HCT116 (cell line): ENCODE measurements at regions not wholly inside any gene's neighbourhood (a gene's known extent, or its start where the extent isn't known, plus 50 kb on each side); places are given as distances from the start of the nearest gene placed in this dataset.

Experiments
- ATAC-seq: fragments of 200-7000 bp; cut with Tn5 transposase; 2 replicates; pipeline ENCODE4 v1.9.1; 2020; ENCODE audit warnings: mild to moderate bottlenecking, moderate library complexity
- BruUV-seq: library from RNA; stranded (reverse); fragments of 400-500 nt; replicated peaks from 2 replicates; lab custom pipeline; 2021; lab: Mats Ljungman, UMichigan
- CTCF ChIA-PET: fragments of 300-600 bp; sonication (Branson Sonifier 250); formaldehyde crosslinking; loops from one replicate; lab custom pipeline; 2021; ENCODE audit warnings: antibody characterized with exemption; lab: Charles Lee
- POLR2A ChIA-PET: fragments of 300-600, 350-600 bp; sonication (Branson Sonifier 250); formaldehyde crosslinking; loops from one replicate; lab custom pipeline; 2021; ENCODE audit warnings: antibody characterized with exemption; lab: Charles Lee
- RAD21 ChIA-PET, 2 experiments: fragments of 300-600 bp; sonication (Branson Sonifier 250); formaldehyde crosslinking; loops; one replicate each; lab custom pipeline; 2023; ENCODE audit warnings: low total read pairs in 2 of 2; ENCODE audit not compliant: uncharacterized antibody in 2 of 2, unreplicated experiment in 2 of 2, low non-redundant PET in 1 of 2; lab: Charles Lee
- DNase-seq: peaks from one replicate; pipeline ENCODE4 v3.0.0-alpha.2; 2010; ENCODE audit warnings: low read depth, low spot score
- H2AFZ ChIP-seq: fragments of 200-600 bp; shearing (Covaris generic), sonication (generic); 2 replicates; pipeline ENCODE4 v1.6.1; 2017; ENCODE audit warnings: low read depth, mixed run types, mixed read lengths, antibody characterized with exemption, low read length; ENCODE audit not compliant: poor library complexity, severe bottlenecking
- H3K27ac ChIP-seq: 2 replicates; pipeline ENCODE4 v1.5.1; 2012; ENCODE audit warnings: low read depth, low read length
- H3K27me3 ChIP-seq: fragments of 200-600 bp; sonication (generic); 2 replicates; pipeline ENCODE4 v1.6.1; 2016; ENCODE audit warnings: mixed run types, low read length, mixed read lengths; ENCODE audit not compliant: insufficient read depth
- H3K36me3 ChIP-seq, 2 experiments: fragments of 200-500 bp in 1 of 2; fragments of 200-600 bp in 1 of 2; sonication (Bioruptor generic) in 1 of 2; sonication (generic) in 1 of 2; 2 replicates each; pipeline versions ENCODE4 v1.5.1 to v1.6.1; 2014 to 2016; ENCODE audit warnings: low read length in 2 of 2, inconsistent platforms in 1 of 2, mixed read lengths in 1 of 2, mixed run types in 1 of 2; ENCODE audit not compliant: insufficient read depth in 2 of 2, control insufficient read depth in 1 of 2
- H3K4me1 ChIP-seq, 2 experiments: fragments of 200-600 bp in 1 of 2; sonication (generic) in 1 of 2; 2 replicates each; pipeline versions ENCODE4 v1.5.1 to v1.6.1; 2012 to 2017; ENCODE audit warnings: low read length in 2 of 2, inconsistent platforms in 1 of 2, mild to moderate bottlenecking in 1 of 2, mixed read lengths in 1 of 2, mixed run types in 1 of 2, moderate library complexity in 1 of 2; ENCODE audit not compliant: insufficient read depth in 2 of 2, control insufficient read depth in 1 of 2
- H3K4me2 ChIP-seq: fragments of 200-600 bp; sonication (generic); 2 replicates; pipeline ENCODE4 v1.6.1; 2017; ENCODE audit warnings: mixed run types, low read length, mixed read lengths
- H3K4me3 ChIP-seq, 2 experiments: fragments of 200-600 bp in 1 of 2; sonication (generic) in 1 of 2; replicated peaks in 1 of 2; 2 replicates each; pipeline ENCODE4 v1.5.1; 2011 to 2016; ENCODE audit warnings: low read length in 2 of 2, control low read depth in 1 of 2, low read depth in 1 of 2, mild to moderate bottlenecking in 1 of 2, mixed read lengths in 1 of 2, mixed run types in 1 of 2
- H3K79me2 ChIP-seq: fragments of 200-600 bp; sonication (generic); 2 replicates; pipeline ENCODE4 v1.6.1; 2017; ENCODE audit warnings: mild to moderate bottlenecking, mixed run types, low read length, moderate library complexity, mixed read lengths; ENCODE audit not compliant: insufficient read depth
- H3K9ac ChIP-seq: fragments of 200-600 bp; sonication (generic); 2 replicates; pipeline ENCODE4 v1.6.1; 2016; ENCODE audit warnings: low read length, mixed read lengths
- H3K9me2 ChIP-seq: fragments of 200-600 bp; sonication (generic), shearing (Covaris generic); 2 replicates; pipeline ENCODE4 v1.6.1; 2017; ENCODE audit warnings: mixed run types, mild to moderate bottlenecking, moderate library complexity; ENCODE audit not compliant: insufficient read depth
- H3K9me3 ChIP-seq, 2 experiments: fragments of 200-500 bp in 1 of 2; fragments of 200-600 bp in 1 of 2; sonication (Bioruptor generic) in 1 of 2; sonication (generic) in 1 of 2; 2 replicates each; pipeline ENCODE4 v1.6.1; 2014 to 2017; ENCODE audit warnings: low read length in 2 of 2, mixed read lengths in 2 of 2, inconsistent platforms in 1 of 2, low read depth in 1 of 2, mild to moderate bottlenecking in 1 of 2, mixed run types in 1 of 2, moderate library complexity in 1 of 2; ENCODE audit not compliant: control insufficient read depth in 1 of 2, insufficient read depth in 1 of 2
- H4K20me1 ChIP-seq: fragments of 200-600 bp; sonication (generic), shearing (Covaris generic); 2 replicates; pipeline ENCODE4 v1.6.1; 2017; ENCODE audit warnings: mixed run types, mild to moderate bottlenecking, moderate library complexity; ENCODE audit not compliant: insufficient read depth
- CBX3 ChIP-seq: IDR thresholded peaks from 2 replicates; pipeline ENCODE4 v1.6.1; 2012; ENCODE audit warnings: low read depth
- ELF1 ChIP-seq: IDR thresholded peaks from 2 replicates; pipeline ENCODE4 v1.6.1; 2012; ENCODE audit warnings: low read depth, borderline replicate concordance
- EZH2 ChIP-seq: fragments of 200-600 bp; sonication (generic); IDR thresholded peaks from 2 replicates; pipeline ENCODE4 v1.6.1; 2017; ENCODE audit warnings: antibody characterized with exemption, mixed run types
- FOSL1 ChIP-seq: IDR thresholded peaks from 2 replicates; pipeline ENCODE4 v1.6.1; 2012; ENCODE audit warnings: low read depth
- RAD21 ChIP-seq: IDR thresholded peaks from 2 replicates; pipeline ENCODE4 v1.6.1; 2012; ENCODE audit warnings: low read depth, mild to moderate bottlenecking
- TCF7L2 ChIP-seq: IDR thresholded peaks from 2 replicates; pipeline ENCODE4 v1.7.0; 2011; ENCODE audit warnings: borderline replicate concordance, inconsistent platforms; ENCODE audit not compliant: insufficient read depth, insufficient read length; ENCODE audit errors: extremely low read depth
- YY1 ChIP-seq: IDR thresholded peaks from 2 replicates; pipeline ENCODE4 v1.6.1; 2011; ENCODE audit warnings: low read length, low read depth, moderate library complexity, mild to moderate bottlenecking; ENCODE audit not compliant: insufficient replicate concordance; ENCODE audit errors: extremely low read depth
- ZBTB33 ChIP-seq: IDR thresholded peaks from 2 replicates; pipeline ENCODE4 v1.6.1; 2011; ENCODE audit warnings: mild to moderate bottlenecking, low read length, moderate library complexity; ENCODE audit not compliant: insufficient replicate concordance; ENCODE audit errors: extremely low read depth
- ZFX ChIP-seq: fragments of 450-650 bp; IDR thresholded peaks from 2 replicates; pipeline ENCODE4 v1.6.1; 2017
- intact Hi-C: fragments of 100-400 bp; cut with micrococcal nuclease; formaldehyde crosslinking; loops from 2 replicates; pipeline ENCODE4 v1.10.0; 2022
- TF ChIP-seq, protein P1 (sequence below): IDR thresholded peaks from 2 replicates; pipeline ENCODE4 v1.6.1; 2012

DNA sequence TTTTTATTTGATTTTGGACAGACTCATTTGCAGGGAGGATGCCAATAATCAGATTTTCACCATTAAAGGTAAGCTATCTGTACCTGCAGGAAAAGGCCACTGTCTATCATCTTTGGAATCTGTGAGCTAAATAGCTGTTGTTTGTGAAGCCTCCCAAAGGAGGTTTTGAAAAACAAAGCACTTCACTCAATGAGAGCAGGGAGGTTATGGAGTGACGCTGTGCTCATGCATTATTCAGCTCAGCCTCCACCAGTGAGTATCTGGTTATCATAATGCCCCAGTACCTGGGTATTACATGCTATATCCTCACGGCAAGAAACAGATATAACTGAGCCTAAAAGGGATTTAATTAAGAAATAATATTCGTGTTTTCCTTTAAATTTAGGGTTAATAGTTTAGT is 189.6 kb upstream of the PIK3C3 start (continued):
- no peak for TF ChIP-seq YY1

GRCh38 chr18:41763361-41763760 is 191.7 kb upstream of the PIK3C3 start:
- ChIA-PET RAD21 (no interaction called here), CTCF (no interaction called here), POLR2A (no interaction called here)
- intact Hi-C loops = no loop called here
- BruUV-seq = no TSS peak
- no peaks in the 10 kb centered on the region for H3K4me1 ChIP-seq
- TF ChIP-seq ELF1 (no peak), RAD21 (no peak)
- no peak overlapping the region for H3K27ac ChIP-seq
- ATAC-seq (no peak), DNase-seq (no peak)
- no peak overlapping the region for H3K9ac ChIP-seq
- H3K36me3 ChIP-seq = no peaks in the 10 kb centered on the region
- no peak overlapping the region for H3K4me2 ChIP-seq
- no peak overlapping the region for H3K4me3 ChIP-seq
- H3K27me3 ChIP-seq = no peaks in the 10 kb centered on the region
- no peaks in the 10 kb centered on the region for H3K79me2 ChIP-seq
- no peaks in the 10 kb centered on the region for H4K20me1 ChIP-seq
- H2AFZ ChIP-seq = no peak overlapping the region
- peaks cover 0 to 13% of the 10 kb centered on the region in 2 experiments; a peak in 2 of 4 replicates for H3K9me3 ChIP-seq
- no peaks in the 10 kb centered on the region for H3K9me2 ChIP-seq

- intact Hi-C loops = no loop called here
- H3K9me2 ChIP-seq = no peaks in the 10 kb centered on the region
Observed at GRCh38 chr18:41761333-41762018, 193.6 kb upstream of the PIK3C3 start.

More at GRCh38 chr18:41761333-41762018, 193.6 kb upstream of the PIK3C3 start:
- Histone ChIP-seq H3K4me1 (no peaks in the 10 kb centered on the region), H3K27ac (no peak overlapping the region), H3K9me3 (peaks cover 0 to 11% of the 10 kb centered on the region in 2 experiments; a peak in 1 of 4 replicates), H3K79me2 (no peaks in the 10 kb centered on the region), H3K9ac (no peak overlapping the region), H2AFZ (no peak overlapping the region), H4K20me1 (no peaks in the 10 kb centered on the region), H3K4me2 (no peak overlapping the region), H3K36me3 (no peaks in the 10 kb centered on the region), H3K27me3 (no peaks in the 10 kb centered on the region), H3K4me3 (no peak overlapping the region)
- ChIA-PET CTCF (no interaction called here), RAD21 (no interaction called here), POLR2A (no interaction called here)
- TF ChIP-seq, protein P1, sequence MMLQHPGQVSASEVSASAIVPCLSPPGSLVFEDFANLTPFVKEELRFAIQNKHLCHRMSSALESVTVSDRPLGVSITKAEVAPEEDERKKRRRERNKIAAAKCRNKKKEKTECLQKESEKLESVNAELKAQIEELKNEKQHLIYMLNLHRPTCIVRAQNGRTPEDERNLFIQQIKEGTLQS = no peak
- no peak for TF ChIP-seq ZFX
- no peak for TF ChIP-seq TCF7L2
- no peak for TF ChIP-seq CBX3
- no peak for TF ChIP-seq EZH2
- TF ChIP-seq ZBTB33 = no peak
- TF ChIP-seq FOSL1 = no peak
- DNase-seq (no peak), ATAC-seq (no peak)
- no TSS peak for BruUV-seq
